WERI-Rb-1 (cell line): ENCODE measurements at regions not wholly inside any gene's neighbourhood (a gene's known extent, or its start where the extent isn't known, plus 50 kb on each side); places are given as distances from the start of the nearest gene placed in this dataset.

Experiments used
- DNase-seq: peaks from one replicate; pipeline ENCODE4 v3.0.0-alpha.2; 2020
- H3K27ac ChIP-seq: fragments of 250-450 bp; sonication (Bioruptor Pico); 2 replicates; pipeline ENCODE4 v1.5.1; 2020; ENCODE audit warnings: mild to moderate bottlenecking, moderate library complexity
- H3K27me3 ChIP-seq: fragments of 250-450 bp; sonication (Bioruptor Pico); 2 replicates; pipeline ENCODE4 v1.5.1; 2021; ENCODE audit warnings: mild to moderate bottlenecking, low read depth, moderate library complexity; ENCODE audit not compliant: insufficient read depth, severe bottlenecking
- H3K36me3 ChIP-seq: fragments of 250-450 bp; sonication (Bioruptor Pico); 2 replicates; pipeline ENCODE4 v1.5.1; 2020; ENCODE audit warnings: mild to moderate bottlenecking, moderate library complexity
- H3K4me3 ChIP-seq: 2 replicates; pipeline ENCODE4 v1.5.1; 2011; ENCODE audit warnings: low read depth, mild to moderate bottlenecking, control low read depth, low read length
- H3K9me3 ChIP-seq: fragments of 250-450 bp; sonication (Bioruptor Pico); 2 replicates; pipeline ENCODE4 v1.5.1; 2021; ENCODE audit warnings: mild to moderate bottlenecking, moderate library complexity; ENCODE audit not compliant: severe bottlenecking
- TF ChIP-seq, protein P1 (sequence below): IDR thresholded peaks from 2 replicates; pipeline ENCODE4 v1.5.1; 2011; ENCODE audit warnings: low read depth, mild to moderate bottlenecking, control low read depth, inconsistent platforms, low read length

DNA sequence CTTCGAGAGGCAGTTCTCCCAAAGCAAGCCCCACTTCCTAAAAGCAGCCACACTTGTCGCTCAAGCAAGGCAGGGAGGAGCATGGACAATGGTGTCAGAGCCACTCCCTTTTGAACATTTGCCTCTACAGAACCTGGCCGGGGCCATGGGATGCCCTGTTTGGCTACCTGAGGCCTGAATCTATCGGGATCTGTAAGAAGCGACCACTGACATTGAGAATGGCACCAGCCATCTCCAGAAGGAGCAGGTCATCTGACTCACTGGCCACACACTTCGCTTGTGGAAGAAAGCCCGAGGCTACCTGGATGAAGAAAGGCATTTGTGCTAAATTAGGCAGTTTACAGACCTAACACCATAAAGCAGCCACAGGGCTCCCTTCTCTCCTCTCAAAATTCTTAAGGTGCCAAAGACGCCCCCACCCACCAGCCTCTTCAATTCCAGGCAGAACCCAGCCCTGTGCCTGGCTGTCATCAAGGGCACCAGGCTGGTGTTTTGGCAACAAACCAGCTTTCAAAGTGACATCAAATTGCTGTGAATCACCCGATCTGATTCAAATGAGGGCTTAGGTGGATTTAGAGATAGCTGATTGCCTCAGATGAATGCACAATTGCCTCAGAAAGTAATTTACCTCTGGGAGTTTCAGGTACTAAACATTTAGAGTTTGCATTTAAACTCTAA, 104.8 kb downstream of the ETS2 start:
- Histone ChIP-seq H3K4me3 (no peak overlapping the region), H3K9me3 (peaks cover 2% of the 10 kb centered on the region), H3K27me3 (no peaks in the 10 kb centered on the region), H3K36me3 (no peaks in the 10 kb centered on the region), H3K27ac (no peak overlapping the region)
- TF ChIP-seq, protein P1, sequence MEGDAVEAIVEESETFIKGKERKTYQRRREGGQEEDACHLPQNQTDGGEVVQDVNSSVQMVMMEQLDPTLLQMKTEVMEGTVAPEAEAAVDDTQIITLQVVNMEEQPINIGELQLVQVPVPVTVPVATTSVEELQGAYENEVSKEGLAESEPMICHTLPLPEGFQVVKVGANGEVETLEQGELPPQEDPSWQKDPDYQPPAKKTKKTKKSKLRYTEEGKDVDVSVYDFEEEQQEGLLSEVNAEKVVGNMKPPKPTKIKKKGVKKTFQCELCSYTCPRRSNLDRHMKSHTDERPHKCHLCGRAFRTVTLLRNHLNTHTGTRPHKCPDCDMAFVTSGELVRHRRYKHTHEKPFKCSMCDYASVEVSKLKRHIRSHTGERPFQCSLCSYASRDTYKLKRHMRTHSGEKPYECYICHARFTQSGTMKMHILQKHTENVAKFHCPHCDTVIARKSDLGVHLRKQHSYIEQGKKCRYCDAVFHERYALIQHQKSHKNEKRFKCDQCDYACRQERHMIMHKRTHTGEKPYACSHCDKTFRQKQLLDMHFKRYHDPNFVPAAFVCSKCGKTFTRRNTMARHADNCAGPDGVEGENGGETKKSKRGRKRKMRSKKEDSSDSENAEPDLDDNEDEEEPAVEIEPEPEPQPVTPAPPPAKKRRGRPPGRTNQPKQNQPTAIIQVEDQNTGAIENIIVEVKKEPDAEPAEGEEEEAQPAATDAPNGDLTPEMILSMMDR, result no peak
- no peak for DNase-seq

DNA sequence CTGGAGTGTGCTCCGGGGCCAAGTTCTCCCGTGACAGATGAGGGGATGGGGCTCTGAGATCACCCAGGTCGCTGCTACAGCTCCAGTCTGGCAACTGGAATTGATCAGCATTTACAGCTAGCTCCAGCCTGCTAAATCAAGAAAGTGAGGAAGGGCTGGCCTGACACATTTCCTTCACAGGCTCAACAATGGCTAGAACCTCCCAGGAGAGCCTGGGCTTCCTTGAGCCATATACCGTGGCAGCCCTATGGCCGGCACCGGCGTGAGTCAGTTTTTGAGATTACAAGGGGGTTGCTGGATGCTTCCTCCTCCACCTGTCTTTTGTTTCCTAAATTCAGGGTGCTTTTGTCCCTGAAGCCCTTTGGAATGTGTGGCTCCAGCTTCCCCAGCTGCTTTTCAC, 104.2 kb downstream of the ETS2 start:
- Histone ChIP-seq H3K4me3 (no peak overlapping the region), H3K36me3 (no peaks in the 10 kb centered on the region), H3K27me3 (no peaks in the 10 kb centered on the region), H3K9me3 (peaks cover 2% of the 10 kb centered on the region), H3K27ac (no peak overlapping the region)
- no peak for DNase-seq
- TF ChIP-seq, protein P1, result no peak

DNA sequence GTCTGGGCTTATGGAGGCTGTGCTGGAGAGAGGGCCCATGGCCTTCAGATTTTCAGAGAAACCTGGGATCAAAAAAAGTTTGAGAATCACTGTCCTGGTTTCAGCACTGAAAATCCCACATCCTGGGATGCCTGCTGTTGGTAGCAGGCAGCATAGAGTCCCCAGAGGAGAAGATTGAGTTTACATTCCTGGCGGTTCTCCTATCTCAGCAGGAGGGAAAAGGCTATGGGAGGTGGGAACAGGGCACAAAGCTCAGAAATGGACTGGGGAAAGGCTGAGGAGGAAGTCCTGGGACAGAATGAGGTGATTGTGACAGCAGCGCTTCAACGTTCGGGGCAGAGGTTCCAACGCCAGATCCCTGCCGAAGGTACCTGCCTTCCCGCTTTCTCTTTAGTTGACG, 103.4 kb downstream of the ETS2 start:
- no peak for DNase-seq
- Histone ChIP-seq H3K27ac (no peak overlapping the region), H3K36me3 (no peaks in the 10 kb centered on the region), H3K27me3 (no peaks in the 10 kb centered on the region), H3K9me3 (peaks cover 2% of the 10 kb centered on the region), H3K4me3 (no peak overlapping the region)
- TF ChIP-seq, protein P1, result no peak

DNA sequence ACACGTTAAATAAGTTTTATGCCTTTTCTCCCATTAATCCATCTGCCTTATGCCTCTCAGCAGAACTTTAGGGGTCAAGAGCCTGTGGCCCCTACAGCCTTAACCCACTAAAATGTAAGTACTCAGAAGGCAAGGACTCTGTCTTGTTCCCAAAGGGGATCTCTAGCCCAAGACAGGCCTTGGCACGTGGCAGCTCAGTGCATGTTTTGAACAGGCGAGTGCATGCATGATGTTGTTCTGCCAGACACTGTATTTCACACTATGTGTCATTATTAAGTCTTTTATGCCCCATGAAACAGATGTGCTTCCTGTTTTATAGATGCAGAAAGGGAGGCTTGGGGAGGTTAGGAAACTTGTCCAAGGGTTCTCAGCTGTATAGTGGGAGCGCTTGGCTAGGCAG, 102.8 kb downstream of the ETS2 start:
- H3K27ac ChIP-seq, result no peak overlapping the region
- TF ChIP-seq, protein P1, result no peak
- DNase-seq, result no peak

DNA sequence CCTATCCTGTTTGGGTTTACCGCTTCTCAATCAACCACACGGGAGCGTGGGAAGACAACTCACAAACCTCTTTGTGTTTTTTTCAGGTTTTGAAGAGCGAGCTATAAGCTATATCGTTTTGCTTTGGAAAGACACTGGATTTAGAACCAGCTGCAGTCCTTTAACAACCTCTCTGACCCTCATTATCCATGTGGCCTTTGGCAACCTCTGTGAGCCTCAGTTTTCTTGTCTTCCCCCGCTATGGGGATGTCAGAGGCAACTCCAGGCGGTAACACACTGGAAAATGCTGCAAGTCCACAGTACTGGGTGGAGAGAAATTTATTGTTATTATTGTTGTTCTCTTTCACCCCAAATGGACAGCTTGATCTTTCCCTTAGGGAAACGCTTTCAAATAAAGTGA, 100.0 kb downstream of the ETS2 start:
- Histone ChIP-seq H3K4me3 (no peak overlapping the region), H3K36me3 (no peaks in the 10 kb centered on the region), H3K9me3 (peaks cover 6% of the 10 kb centered on the region), H3K27me3 (no peaks in the 10 kb centered on the region), H3K27ac (no peak overlapping the region)
- DNase-seq, result no peak
- TF ChIP-seq, protein P1, result no peak

More for the DNA sequence above, 102.8 kb downstream of the ETS2 start:
- Histone ChIP-seq H3K27me3 (no peaks in the 10 kb centered on the region), H3K4me3 (no peak overlapping the region), H3K36me3 (no peaks in the 10 kb centered on the region), H3K9me3 (peaks cover 2% of the 10 kb centered on the region)

DNA sequence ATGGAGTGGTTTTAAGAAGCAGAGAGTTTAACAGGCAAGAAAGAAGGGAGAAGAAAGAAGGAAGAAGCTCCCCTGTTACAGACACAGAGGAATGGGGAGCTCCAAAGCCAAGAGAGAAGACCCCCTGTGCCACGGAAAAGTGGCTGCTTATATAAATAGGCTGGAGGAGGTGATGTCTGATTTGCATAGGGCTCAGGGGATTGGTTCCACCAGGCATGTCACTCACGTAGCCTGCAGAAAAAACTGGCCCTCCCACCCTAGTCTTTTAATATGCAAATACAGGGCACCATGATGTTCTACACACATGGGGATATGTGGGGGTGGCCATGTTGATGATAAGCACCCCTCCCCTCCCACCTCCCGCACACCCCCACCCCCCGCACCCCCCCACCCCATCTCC, 99.6 kb downstream of the ETS2 start:
- Histone ChIP-seq H3K9me3 (peaks cover 6% of the 10 kb centered on the region), H3K4me3 (no peak overlapping the region), H3K27me3 (no peaks in the 10 kb centered on the region), H3K36me3 (no peaks in the 10 kb centered on the region), H3K27ac (no peak overlapping the region)
- DNase-seq, result no peak
- TF ChIP-seq, protein P1, result no peak
